ENCODE measurements at regions not wholly inside any gene's neighbourhood (a gene's known extent, or its start where the extent isn't known, plus 50 kb on each side); places are given as distances from the start of the nearest gene placed in this dataset.

DNA sequence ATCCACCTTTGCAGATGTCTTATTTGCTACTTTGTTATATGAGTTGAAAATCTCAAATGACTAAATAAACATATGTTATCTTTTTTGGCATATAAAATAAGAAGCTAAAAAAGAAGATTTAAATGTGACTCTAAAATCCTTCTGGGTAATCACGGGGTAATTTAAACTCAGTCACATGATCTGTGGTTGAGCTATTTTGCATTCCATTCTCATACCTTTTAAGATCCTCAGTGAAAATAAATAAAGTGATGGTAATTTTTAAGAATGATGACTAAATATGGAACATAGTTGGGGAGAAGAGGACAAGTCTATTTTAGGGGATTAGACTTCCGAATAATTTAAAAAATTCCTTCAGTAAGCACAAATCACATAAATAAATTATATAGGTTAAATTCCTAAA, 1076.8 kb downstream of the TUSC7 start:
- intact Hi-C loops (cut with DNase I; ENCODE audit: low total_unique reads): no loop called here
- Histone ChIP-seq H3K4me1 (no peaks in the 10 kb centered on the region), H3K27ac (no peak overlapping the region), H3K4me3 (no peak overlapping the region), H3K27me3 (replicated peaks in 1 of 7) (no peaks in the 10 kb centered on the region), H3K9me3 (no peaks in the 10 kb centered on the region), H3K36me3 (no peaks in the 10 kb centered on the region)
- no peak for TF ChIP-seq CTCF (IDR thresholded peaks at IDR 0.05 in 8 of 11, conservative IDR thresholded peaks at IDR 0.05 in 3 of 11)
- no peak for TF ChIP-seq POLR2AphosphoS5 (IDR thresholded peaks at IDR 0.05)
- TF ChIP-seq POLR2A (IDR thresholded peaks at IDR 0.05): no peak
- DNase-seq: no peak
- 79 to 88% (median 84%) methylated on average over 2 of the region's 2 CpGs for WGBS, 5 donors

GRCh38 chr3:117788061-117788460, 1078.5 kb downstream of the TUSC7 start:
- TF ChIP-seq POLR2AphosphoS5 (IDR thresholded peaks at IDR 0.05) (no peak), CTCF (IDR thresholded peaks at IDR 0.05 in 8 of 11, conservative IDR thresholded peaks at IDR 0.05 in 3 of 11) (no peak), POLR2A (IDR thresholded peaks at IDR 0.05) (no peak)
- no peak overlapping the region for H3K27ac ChIP-seq
- H3K27me3 ChIP-seq (replicated peaks in 1 of 7): no peaks in the 10 kb centered on the region
- no peaks in the 10 kb centered on the region for H3K9me3 ChIP-seq
- no peaks in the 10 kb centered on the region for H3K4me1 ChIP-seq
- no peak overlapping the region for H3K4me3 ChIP-seq
- intact Hi-C loops (cut with DNase I; ENCODE audit: low total_unique reads): no loop called here
- DNase-seq: no peak
- H3K36me3 ChIP-seq: no peaks in the 10 kb centered on the region

DNA sequence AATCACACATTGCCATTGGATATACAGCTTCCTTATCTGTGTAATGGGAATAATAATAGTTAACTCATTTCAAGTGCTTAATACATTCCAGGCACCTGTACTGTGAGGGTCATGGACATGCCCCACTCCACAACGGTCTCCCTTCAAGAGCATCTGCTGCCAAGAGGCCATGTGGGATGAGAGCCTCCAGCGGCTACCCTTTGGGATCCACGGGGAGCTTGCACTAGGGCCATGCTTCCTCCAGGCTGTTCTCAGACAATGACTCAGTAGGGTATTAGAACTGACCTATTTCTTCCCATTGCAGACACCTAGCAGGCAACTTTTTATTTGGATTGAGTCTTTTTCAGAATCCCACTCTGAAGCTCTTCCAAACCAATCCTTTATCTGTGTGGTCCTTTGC, 1078.9 kb downstream of the TUSC7 start:
- intact Hi-C loops (cut with DNase I; ENCODE audit: low total_unique reads): no loop called here
- Histone ChIP-seq H3K27me3 (replicated peaks in 1 of 7) (no peaks in the 10 kb centered on the region), H3K27ac (no peak overlapping the region), H3K4me1 (no peaks in the 10 kb centered on the region), H3K36me3 (no peaks in the 10 kb centered on the region), H3K4me3 (no peak overlapping the region), H3K9me3 (no peaks in the 10 kb centered on the region)
- DNase-seq: no peak
- no peak for TF ChIP-seq CTCF (IDR thresholded peaks at IDR 0.05 in 8 of 11, conservative IDR thresholded peaks at IDR 0.05 in 3 of 11)
- no peak for TF ChIP-seq POLR2AphosphoS5 (IDR thresholded peaks at IDR 0.05)
- TF ChIP-seq POLR2A (IDR thresholded peaks at IDR 0.05): no peak
- WGBS, 5 donors: 68 to 83% (median 80%) methylated on average over 3 of the region's 3 CpGs

DNA sequence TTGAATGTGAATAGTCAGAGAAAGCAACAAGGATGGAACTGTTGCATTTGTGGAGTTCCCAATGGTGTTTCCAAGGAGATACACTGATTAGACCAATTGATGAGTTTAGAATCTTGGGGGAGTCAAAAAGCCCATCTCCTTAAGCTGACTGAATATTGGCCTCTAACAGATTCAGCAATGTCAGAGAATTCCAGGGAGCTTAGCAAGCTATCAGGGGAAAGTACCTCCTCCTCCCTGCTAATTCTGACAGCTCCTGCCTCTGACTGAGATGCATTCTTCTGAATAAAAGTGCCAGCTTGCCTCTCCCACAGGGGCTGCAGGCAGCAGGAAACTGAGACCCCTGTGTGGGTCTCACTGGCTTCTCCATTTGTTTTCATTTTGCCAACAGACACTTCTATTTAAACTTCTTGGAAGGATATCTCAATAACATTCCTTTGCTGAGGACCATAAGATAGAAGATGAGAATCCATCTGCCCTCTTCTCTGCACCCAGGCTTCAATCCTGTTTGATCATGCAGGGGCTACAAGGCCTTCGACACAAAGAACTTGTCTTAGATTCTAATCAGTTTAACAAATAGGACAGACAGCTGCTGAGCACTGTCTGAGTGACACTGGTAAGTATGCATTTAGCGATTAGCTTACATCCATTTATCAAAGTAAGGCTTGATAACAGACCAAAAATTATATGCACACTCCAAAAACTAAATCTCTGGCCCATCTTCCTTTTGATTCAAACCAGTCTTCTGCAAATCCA, 1080.8 kb downstream of the TUSC7 start:
- Histone ChIP-seq H3K4me3 (no peak overlapping the region), H3K4me1 (no peaks in the 10 kb centered on the region), H3K27me3 (replicated peaks in 1 of 7) (no peaks in the 10 kb centered on the region), H3K27ac (no peak overlapping the region), H3K9me3 (no peaks in the 10 kb centered on the region), H3K36me3 (no peaks in the 10 kb centered on the region)
- no peak for DNase-seq
- 62 to 83% (median 72%) methylated on average over 2 of the region's 2 CpGs for WGBS, 5 donors
- TF ChIP-seq POLR2A (IDR thresholded peaks at IDR 0.05) (no peak), CTCF (IDR thresholded peaks at IDR 0.05 in 8 of 11, conservative IDR thresholded peaks at IDR 0.05 in 3 of 11) (no peak), POLR2AphosphoS5 (IDR thresholded peaks at IDR 0.05) (no peak)
- intact Hi-C loops (cut with DNase I; ENCODE audit: low total_unique reads): no loop called here

Data from spleen (tissue), 11 donors.